ENCODE measurements at regions not wholly inside any gene's neighbourhood (a gene's known extent, or its start where the extent isn't known, plus 50 kb on each side); places are given as distances from the start of the nearest gene placed in this dataset.

- no peak for TF ChIP-seq CTCF (IDR thresholded peaks at IDR 0.05)
- no peak for TF ChIP-seq POLR2A (IDR thresholded peaks at IDR 0.05)
Measured at GRCh38 chr9:84490206-84490841, 149.8 kb upstream of the SLC28A3 start.

All from uterus (tissue), 2 donors.